ENCODE measurements at regions not wholly inside any gene's neighbourhood (a gene's known extent, or its start where the extent isn't known, plus 50 kb on each side); places are given as distances from the start of the nearest gene placed in this dataset.

GRCh38 chr6:102717737-102718456, 1324.4 kb downstream of the GRIK2 start:
- in situ Hi-C loops (cut with HindIII; ENCODE audit: low pct_unique_long_range_greater_than_20kb, low sequenced_read_pairs) = no loop called here
- DNase-seq (ENCODE audit: low read depth, low spot score) = no peak

GRCh38 chr6:102717252-102717651, 1323.7 kb downstream of the GRIK2 start:
- in situ Hi-C loops (cut with HindIII; ENCODE audit: low pct_unique_long_range_greater_than_20kb, low sequenced_read_pairs) = no loop called here
- no peak for DNase-seq (ENCODE audit: low read depth, low spot score)

DNA sequence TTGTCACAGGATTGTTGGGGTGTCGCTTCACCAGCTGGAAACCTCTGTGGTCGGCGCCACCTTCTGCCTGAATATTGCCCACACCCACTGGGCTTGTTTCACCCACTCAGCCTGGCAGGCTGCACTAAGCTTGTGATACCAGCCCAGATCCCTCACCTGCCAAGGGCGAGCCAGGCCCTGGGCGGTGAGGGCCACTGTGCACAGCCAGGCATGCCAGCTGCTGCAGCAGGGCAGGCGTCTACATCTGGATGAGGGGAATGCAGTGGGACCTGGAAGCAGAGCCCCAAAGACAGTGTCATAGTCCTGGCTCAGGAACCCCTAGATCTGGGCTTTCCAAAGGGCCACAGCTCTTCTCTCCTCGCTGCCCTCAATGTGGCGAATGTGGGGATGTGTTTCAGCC, 1307.5 kb downstream of the GRIK2 start:
- in situ Hi-C loops (cut with HindIII; ENCODE audit: low pct_unique_long_range_greater_than_20kb, low sequenced_read_pairs) = no loop called here
- DNase-seq (ENCODE audit: low read depth, low spot score) = no peak

GRCh38 chr6:102686461-102686860, 1293.0 kb downstream of the GRIK2 start:
- no peak for DNase-seq (ENCODE audit: low read depth, low spot score)
- in situ Hi-C loops (cut with HindIII; ENCODE audit: low pct_unique_long_range_greater_than_20kb, low sequenced_read_pairs) = no loop called here

- in situ Hi-C loops (cut with HindIII; ENCODE audit: low pct_unique_long_range_greater_than_20kb, low sequenced_read_pairs) = no loop called here
- no peak for DNase-seq (ENCODE audit: low read depth, low spot score)
These were observed 1286.9 kb downstream of the GRIK2 start for GRCh38 chr6:102680413-102680812.

DNA sequence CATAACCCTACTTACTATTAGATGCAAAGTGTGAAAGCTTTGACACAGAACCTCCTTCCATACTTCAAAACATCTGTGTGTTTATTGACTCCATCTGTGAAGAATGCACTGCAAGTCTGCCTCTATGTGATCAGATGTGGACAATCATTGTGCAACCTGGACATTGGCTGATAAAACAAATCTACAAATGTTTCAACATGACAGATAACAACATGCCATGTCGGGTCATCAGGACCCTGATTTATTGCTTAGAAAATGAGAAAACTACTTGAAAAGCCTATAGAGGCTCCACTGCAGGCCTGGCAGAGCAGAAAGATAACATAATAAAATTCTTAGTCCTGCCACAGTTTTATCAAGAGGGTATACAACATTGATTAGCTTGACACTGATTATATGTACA, 1286.4 kb downstream of the GRIK2 start:
- in situ Hi-C loops (cut with HindIII; ENCODE audit: low pct_unique_long_range_greater_than_20kb, low sequenced_read_pairs) = no loop called here
- no peak for DNase-seq (ENCODE audit: low read depth, low spot score)

- in situ Hi-C loops (cut with HindIII; ENCODE audit: low pct_unique_long_range_greater_than_20kb, low sequenced_read_pairs) = no loop called here
- DNase-seq (ENCODE audit: low read depth, low spot score) = no peak
These were observed 1283.7 kb downstream of the GRIK2 start for GRCh38 chr6:102677225-102677624.

- in situ Hi-C loops (cut with HindIII; ENCODE audit: low pct_unique_long_range_greater_than_20kb, low sequenced_read_pairs) = no loop called here
- DNase-seq (ENCODE audit: low read depth, low spot score) = no peak
These were observed 1277.2 kb downstream of the GRIK2 start for GRCh38 chr6:102670735-102671134.

DNA sequence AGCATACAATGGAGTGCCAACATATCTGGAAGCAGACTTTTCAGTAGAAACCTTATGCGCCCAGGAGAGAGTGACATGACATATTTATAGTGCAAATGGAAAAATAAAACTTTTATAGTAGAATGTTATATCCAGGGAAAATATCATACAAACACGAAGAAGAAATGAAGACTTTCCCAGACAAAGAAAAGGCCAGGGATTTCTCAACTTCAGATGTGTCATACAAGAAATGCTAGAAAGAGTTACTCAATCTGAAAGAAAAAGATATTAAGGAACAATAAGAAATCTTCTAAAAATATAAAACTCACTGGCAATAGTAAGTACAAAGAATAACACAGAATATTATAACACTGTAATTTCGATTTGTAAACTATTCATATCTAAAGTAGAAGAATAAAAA, 1269.3 kb downstream of the GRIK2 start:
- no peak for DNase-seq (ENCODE audit: low read depth, low spot score)
- in situ Hi-C loops (cut with HindIII; ENCODE audit: low pct_unique_long_range_greater_than_20kb, low sequenced_read_pairs) = no loop called here

GRCh38 chr6:102660303-102660702, 1266.8 kb downstream of the GRIK2 start:
- no peak for DNase-seq (ENCODE audit: low read depth, low spot score)
- in situ Hi-C loops (cut with HindIII; ENCODE audit: low pct_unique_long_range_greater_than_20kb, low sequenced_read_pairs) = no loop called here

DNA sequence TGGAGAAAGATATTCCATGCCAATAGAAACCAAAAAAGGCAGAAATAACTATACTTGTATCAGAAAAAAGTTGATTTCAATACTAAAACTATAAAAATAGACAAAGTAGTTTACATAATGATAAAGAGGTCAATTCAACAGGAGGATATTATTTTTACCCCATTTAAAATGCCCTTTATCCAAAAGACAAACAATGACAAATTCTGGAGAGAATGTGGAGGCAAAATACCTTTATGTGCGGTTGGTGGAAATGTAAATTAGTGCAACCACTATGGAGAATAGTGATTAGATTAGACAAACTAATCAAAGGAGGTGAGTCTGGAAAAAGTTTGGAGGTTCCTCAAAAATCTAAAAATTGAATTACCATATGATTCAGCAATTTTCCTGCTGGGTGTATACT, 1262.3 kb downstream of the GRIK2 start:
- no peak for DNase-seq (ENCODE audit: low read depth, low spot score)
- in situ Hi-C loops (cut with HindIII; ENCODE audit: low pct_unique_long_range_greater_than_20kb, low sequenced_read_pairs) = no loop called here

DNA sequence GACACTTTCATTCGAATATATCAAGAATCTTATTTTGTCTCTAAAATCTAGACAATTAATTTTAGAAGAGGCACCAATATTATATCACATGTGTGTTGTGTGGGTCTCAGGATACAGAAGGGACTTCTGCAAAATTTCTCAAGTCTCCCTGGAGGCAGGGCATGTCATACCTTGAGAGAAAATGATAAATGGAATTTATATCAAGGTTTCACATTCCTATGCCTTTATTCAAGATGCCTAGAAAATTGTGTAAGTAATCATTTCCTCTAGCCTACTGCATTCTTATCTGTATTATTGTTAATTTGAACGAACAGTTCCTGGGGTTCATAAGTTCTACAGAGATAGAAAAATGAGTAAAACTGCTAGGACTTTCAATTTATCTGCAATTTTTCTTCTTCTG, 1247.9 kb downstream of the GRIK2 start:
- in situ Hi-C loops (cut with HindIII; ENCODE audit: low pct_unique_long_range_greater_than_20kb, low sequenced_read_pairs) = no loop called here

GRCh38 chr6:102631921-102632320, 1238.4 kb downstream of the GRIK2 start:
- DNase-seq (ENCODE audit: low read depth, low spot score) = no peak
- in situ Hi-C loops (cut with HindIII; ENCODE audit: low pct_unique_long_range_greater_than_20kb, low sequenced_read_pairs) = no loop called here

More for the DNA sequence above, 1247.9 kb downstream of the GRIK2 start:
- no peak for DNase-seq (ENCODE audit: low read depth, low spot score)

DNA sequence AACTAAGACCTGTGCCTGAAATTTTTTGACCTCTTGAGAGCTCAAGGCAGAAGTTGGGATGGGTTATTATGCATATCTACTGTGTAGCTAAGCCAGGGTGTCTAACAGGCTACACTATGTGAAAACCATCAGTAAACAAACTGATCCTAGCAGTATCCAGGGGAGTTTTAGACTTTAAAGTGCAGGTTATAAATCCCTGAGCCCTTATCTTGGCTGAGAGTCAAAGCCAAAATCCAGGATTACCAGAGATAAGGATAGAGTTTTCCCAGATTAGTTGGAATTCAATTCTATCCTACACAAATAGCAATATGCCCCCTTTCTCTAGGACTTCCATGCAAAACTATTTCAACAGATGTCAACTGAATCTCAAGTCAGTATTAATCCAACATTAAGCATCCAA, 1229.7 kb downstream of the GRIK2 start:
- in situ Hi-C loops (cut with HindIII; ENCODE audit: low pct_unique_long_range_greater_than_20kb, low sequenced_read_pairs) = no loop called here

DNA sequence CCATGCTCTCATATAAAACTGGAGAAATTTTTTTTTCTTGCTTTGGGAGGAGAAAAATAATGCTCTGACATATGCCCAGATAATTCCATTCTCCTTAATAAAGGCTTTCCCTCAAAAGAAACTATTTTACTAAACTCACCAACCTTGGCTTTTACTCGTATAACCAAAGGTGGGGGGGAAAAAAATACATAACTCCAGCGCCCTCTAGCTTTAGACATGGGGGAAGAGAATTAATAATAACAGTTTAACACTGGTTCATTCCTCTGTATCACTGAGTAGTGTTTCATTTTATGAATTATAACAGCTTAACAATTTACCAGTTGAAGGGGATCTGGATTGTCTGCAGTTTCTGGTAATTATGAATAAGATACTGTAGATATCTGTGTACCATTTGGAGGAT, 1226.1 kb downstream of the GRIK2 start:
- in situ Hi-C loops (cut with HindIII; ENCODE audit: low pct_unique_long_range_greater_than_20kb, low sequenced_read_pairs) = no loop called here
- DNase-seq (ENCODE audit: low read depth, low spot score) = peak; percentile 44

More for the DNA sequence above, 1229.7 kb downstream of the GRIK2 start:
- DNase-seq (ENCODE audit: low read depth, low spot score) = no peak

DNA sequence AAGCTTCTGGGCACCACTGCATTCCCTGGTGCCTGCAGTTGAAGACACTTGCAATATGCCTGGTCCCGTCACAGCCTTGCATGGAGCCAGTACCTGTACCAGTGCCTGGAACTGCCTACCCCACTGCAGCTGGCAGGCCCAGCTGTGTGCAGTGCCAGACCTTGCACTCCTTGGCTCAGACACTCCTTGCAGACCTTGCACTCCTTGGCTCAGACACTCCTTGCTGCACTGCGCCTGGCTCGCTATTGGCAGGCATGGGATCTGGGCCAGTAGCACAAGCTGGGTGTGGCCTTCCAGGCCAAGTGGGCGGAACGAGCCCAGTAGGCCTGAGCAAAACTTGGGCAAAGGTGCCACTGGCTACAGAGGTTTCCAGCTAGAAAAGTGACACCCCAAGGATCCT, 1189.1 kb downstream of the GRIK2 start:
- DNase-seq (ENCODE audit: low read depth, low spot score) = no peak

GRCh38 chr6:102581378-102582124, 1188.0 kb downstream of the GRIK2 start:
- no peak for DNase-seq (ENCODE audit: low read depth, low spot score)
- in situ Hi-C loops (cut with HindIII; ENCODE audit: low pct_unique_long_range_greater_than_20kb, low sequenced_read_pairs) = no loop called here

More for the DNA sequence above, 1189.1 kb downstream of the GRIK2 start:
- in situ Hi-C loops (cut with HindIII; ENCODE audit: low pct_unique_long_range_greater_than_20kb, low sequenced_read_pairs) = no loop called here

DNA sequence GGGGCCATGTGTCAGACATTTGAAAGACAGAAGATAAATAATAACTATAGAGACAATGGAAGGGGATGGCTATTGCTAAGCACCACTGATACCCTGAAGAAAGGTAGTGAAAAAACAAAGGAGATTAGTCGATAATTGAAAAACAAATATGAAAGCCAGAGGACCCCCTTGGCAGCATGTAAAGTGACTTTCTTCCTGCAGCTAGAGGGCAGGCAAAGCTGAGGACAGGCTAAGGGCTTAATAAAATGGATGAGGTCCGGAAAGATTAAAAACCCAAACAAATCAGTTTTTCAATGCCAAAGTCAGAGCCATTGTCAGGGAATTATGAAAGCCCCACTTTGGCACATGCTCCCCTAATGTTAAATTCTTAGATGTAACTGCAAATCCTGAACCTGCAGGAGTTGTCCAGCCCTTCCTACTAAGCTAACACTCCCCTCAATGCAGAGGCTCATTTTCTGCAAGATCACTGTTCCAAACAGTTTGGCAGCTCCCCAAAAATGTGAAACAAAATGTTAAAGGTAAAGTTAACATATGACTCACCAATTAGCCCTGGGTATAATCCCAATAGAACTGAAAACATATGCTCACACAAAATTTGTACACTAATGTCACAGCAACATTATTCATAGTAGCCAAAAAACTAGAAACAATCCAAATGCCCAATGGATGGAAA, 1177.9 kb downstream of the GRIK2 start:
- DNase-seq (ENCODE audit: low read depth, low spot score) = no peak
- in situ Hi-C loops (cut with HindIII; ENCODE audit: low pct_unique_long_range_greater_than_20kb, low sequenced_read_pairs) = no loop called here

GRCh38 chr6:102562713-102563112, 1169.2 kb downstream of the GRIK2 start:
- in situ Hi-C loops (cut with HindIII; ENCODE audit: low pct_unique_long_range_greater_than_20kb, low sequenced_read_pairs) = no loop called here

More at GRCh38 chr6:102562713-102563112, 1169.2 kb downstream of the GRIK2 start:
- DNase-seq (ENCODE audit: low read depth, low spot score) = no peak

All from SK-MEL-5 (cell line).